NT2/D1 (cell line): ENCODE measurements at regions not wholly inside any gene's neighbourhood (a gene's known extent, or its start where the extent isn't known, plus 50 kb on each side); places are given as distances from the start of the nearest gene placed in this dataset.

Experiments used
- DNase-seq: peaks from one replicate; pipeline ENCODE4 v3.0.0-alpha.2; 2011; ENCODE audit warnings: low read depth, low spot score
- H3K27me3 ChIP-seq: 2 replicates; pipeline ENCODE4 v1.6.0; 2011; ENCODE audit warnings: mild to moderate bottlenecking; ENCODE audit not compliant: insufficient read length, insufficient read depth
- H3K36me3 ChIP-seq: 2 replicates; pipeline ENCODE4 v1.6.1; 2011; ENCODE audit warnings: mild to moderate bottlenecking, low read length, mixed read lengths; ENCODE audit not compliant: insufficient read depth, insufficient read length
- H3K4me1 ChIP-seq: 2 replicates; pipeline ENCODE4 v1.5.1; 2011; ENCODE audit not compliant: insufficient read depth, insufficient read length
- H3K4me3 ChIP-seq: 2 replicates; pipeline ENCODE4 v1.5.1; 2011; ENCODE audit warnings: low read depth; ENCODE audit not compliant: insufficient read length
- H3K9ac ChIP-seq: 2 replicates; pipeline ENCODE4 v1.6.0; 2011; ENCODE audit warnings: low read depth; ENCODE audit not compliant: insufficient read length
- H3K9me3 ChIP-seq: 2 replicates; pipeline ENCODE4 v1.5.1; 2011; ENCODE audit warnings: mild to moderate bottlenecking, low read length; ENCODE audit not compliant: insufficient read depth
- SUZ12 ChIP-seq: IDR thresholded peaks from 2 replicates; pipeline ENCODE4 v1.6.1; 2011; ENCODE audit not compliant: insufficient read length, insufficient read depth; ENCODE audit errors: extremely low read depth
- YY1 ChIP-seq: IDR thresholded peaks from 2 replicates; pipeline ENCODE4 v1.6.1; 2011; ENCODE audit not compliant: insufficient read length, insufficient read depth
- ZNF274 ChIP-seq: IDR thresholded peaks from 2 replicates; pipeline ENCODE4 v1.6.1; 2011; ENCODE audit warnings: mild to moderate bottlenecking, low read depth, low read length

GRCh38 chr11:96642583-96642982, 252.8 kb downstream of the JRKL start:
- no peaks in the 10 kb centered on the region for H3K4me1 ChIP-seq
- H3K9me3 ChIP-seq: no peaks in the 10 kb centered on the region; the same call in 1 of the 2 replicates
- H3K36me3 ChIP-seq: no peaks in the 10 kb centered on the region
- no peak overlapping the region for H3K9ac ChIP-seq
- no peak for TF ChIP-seq YY1
- TF ChIP-seq ZNF274: no peak
- no peak for TF ChIP-seq SUZ12
- no peak for DNase-seq
- H3K27me3 ChIP-seq: no peaks in the 10 kb centered on the region
- H3K4me3 ChIP-seq: no peak overlapping the region

GRCh38 chr11:96643173-96643572, 253.4 kb downstream of the JRKL start:
- TF ChIP-seq ZNF274 (no peak), YY1 (no peak), SUZ12 (no peak)
- no peak for DNase-seq
- H3K27me3 ChIP-seq: no peaks in the 10 kb centered on the region

GRCh38 chr11:96647621-96648020, 257.8 kb downstream of the JRKL start:
- TF ChIP-seq SUZ12: no peak
- TF ChIP-seq ZNF274: no peak
- TF ChIP-seq YY1: no peak
- H3K9ac ChIP-seq: no peak overlapping the region
- H3K9me3 ChIP-seq: no peaks in the 10 kb centered on the region; the same call in 1 of the 2 replicates
- no peaks in the 10 kb centered on the region for H3K36me3 ChIP-seq
- no peaks in the 10 kb centered on the region for H3K4me1 ChIP-seq
- H3K27me3 ChIP-seq: no peaks in the 10 kb centered on the region
- no peak for DNase-seq
- H3K4me3 ChIP-seq: no peak overlapping the region

More at GRCh38 chr11:96643173-96643572, 253.4 kb downstream of the JRKL start:
- no peaks in the 10 kb centered on the region; the same call in 1 of the 2 replicates for H3K9me3 ChIP-seq
- H3K4me1 ChIP-seq: no peaks in the 10 kb centered on the region
- no peak overlapping the region for H3K9ac ChIP-seq
- H3K4me3 ChIP-seq: no peak overlapping the region
- H3K36me3 ChIP-seq: no peaks in the 10 kb centered on the region

- H3K4me3 ChIP-seq: no peak overlapping the region
- no peaks in the 10 kb centered on the region for H3K9me3 ChIP-seq
- no peaks in the 10 kb centered on the region for H3K36me3 ChIP-seq
- H3K4me1 ChIP-seq: no peaks in the 10 kb centered on the region
- TF ChIP-seq SUZ12: no peak
- no peak for TF ChIP-seq ZNF274
- no peak for TF ChIP-seq YY1
- DNase-seq: no peak
- H3K9ac ChIP-seq: no peak overlapping the region
- no peaks in the 10 kb centered on the region for H3K27me3 ChIP-seq
Measured at GRCh38 chr11:96648991-96649390, 259.2 kb downstream of the JRKL start.

GRCh38 chr11:96652516-96652915, 262.7 kb downstream of the JRKL start:
- TF ChIP-seq ZNF274: no peak
- Histone ChIP-seq H3K9ac (no peak overlapping the region), H3K9me3 (no peaks in the 10 kb centered on the region), H3K4me3 (no peak overlapping the region), H3K36me3 (no peaks in the 10 kb centered on the region), H3K27me3 (no peaks in the 10 kb centered on the region), H3K4me1 (no peaks in the 10 kb centered on the region)
- no peak for DNase-seq

- TF ChIP-seq YY1 (no peak), ZNF274 (no peak), SUZ12 (no peak)
- Histone ChIP-seq H3K9me3 (no peaks in the 10 kb centered on the region), H3K4me3 (no peak overlapping the region), H3K4me1 (no peaks in the 10 kb centered on the region), H3K36me3 (no peaks in the 10 kb centered on the region), H3K27me3 (no peaks in the 10 kb centered on the region), H3K9ac (no peak overlapping the region)
- no peak for DNase-seq
Measured at GRCh38 chr11:96655474-96655873, 265.7 kb downstream of the JRKL start.

GRCh38 chr11:96658436-96658835, 268.6 kb downstream of the JRKL start:
- no peak for DNase-seq
- H3K4me3 ChIP-seq: no peak overlapping the region
- no peak for TF ChIP-seq SUZ12
- no peak for TF ChIP-seq YY1
- TF ChIP-seq ZNF274: no peak
- no peaks in the 10 kb centered on the region for H3K36me3 ChIP-seq
- H3K9me3 ChIP-seq: no peaks in the 10 kb centered on the region
- no peaks in the 10 kb centered on the region for H3K27me3 ChIP-seq
- no peak overlapping the region for H3K9ac ChIP-seq
- no peaks in the 10 kb centered on the region for H3K4me1 ChIP-seq

GRCh38 chr11:96664110-96664509, 274.3 kb downstream of the JRKL start:
- no peaks in the 10 kb centered on the region for H3K9me3 ChIP-seq
- H3K27me3 ChIP-seq: no peaks in the 10 kb centered on the region
- TF ChIP-seq ZNF274 (no peak), SUZ12 (no peak), YY1 (no peak)
- no peaks in the 10 kb centered on the region for H3K4me1 ChIP-seq
- H3K4me3 ChIP-seq: no peak overlapping the region
- no peak for DNase-seq
- H3K9ac ChIP-seq: no peak overlapping the region
- no peaks in the 10 kb centered on the region for H3K36me3 ChIP-seq
